ENCODE measurements at regions not wholly inside any gene's neighbourhood (a gene's known extent, or its start where the extent isn't known, plus 50 kb on each side); places are given as distances from the start of the nearest gene placed in this dataset.

- TF ChIP-seq GATA2 (IDR thresholded peaks at IDR 0.05; ENCODE audit: low read depth, low read length) (no peak), GATA3 (IDR thresholded peaks at IDR 0.05; ENCODE audit: low read depth, low read length) (no peak)
These were observed 442.2 kb downstream of the HDGFL1 start for GRCh38 chr6:23011615-23012014.

DNA sequence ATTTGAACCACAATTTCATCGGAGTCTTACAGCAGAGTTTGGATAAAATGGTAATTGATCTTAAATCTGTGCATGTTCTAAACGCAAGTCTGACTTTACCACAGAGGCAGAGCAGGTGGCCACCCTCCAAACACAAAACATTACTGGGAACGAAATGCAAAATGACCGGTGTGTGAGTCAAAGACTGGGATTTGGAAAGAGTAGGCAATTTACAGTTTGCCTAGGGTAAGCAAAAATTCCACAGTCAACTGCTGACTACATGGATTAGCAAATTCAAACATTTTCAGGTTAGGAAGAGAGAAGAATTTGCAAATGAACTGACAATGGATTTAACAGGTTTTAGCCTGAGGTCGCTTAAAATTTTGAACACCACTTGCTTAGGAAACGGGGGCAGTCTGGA lies 444.4 kb downstream of the HDGFL1 start:
- TF ChIP-seq GATA3 (IDR thresholded peaks at IDR 0.05; ENCODE audit: low read depth, low read length) (no peak), GATA2 (IDR thresholded peaks at IDR 0.05; ENCODE audit: low read depth, low read length) (no peak)

DNA sequence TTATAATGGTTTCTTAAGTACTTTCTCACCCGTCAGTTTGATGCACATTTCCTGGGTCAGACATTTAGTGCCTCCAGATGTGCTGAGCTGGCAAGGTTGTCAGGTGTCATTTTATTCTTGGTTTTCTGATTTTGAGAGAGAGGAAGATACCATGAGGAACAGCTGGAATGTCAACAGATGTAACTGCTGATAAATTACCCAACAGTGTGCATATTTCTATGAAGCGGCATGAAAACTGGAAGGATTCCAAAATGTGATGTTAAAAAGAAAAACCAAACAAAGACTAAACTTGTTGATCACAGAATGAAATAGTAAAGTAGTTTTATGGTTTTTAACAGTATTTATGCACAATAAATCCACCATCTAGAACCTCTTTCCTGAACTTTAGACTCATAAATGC lies 447.3 kb downstream of the HDGFL1 start:
- TF ChIP-seq GATA3 (IDR thresholded peaks at IDR 0.05; ENCODE audit: low read depth, low read length) (no peak), GATA2 (IDR thresholded peaks at IDR 0.05; ENCODE audit: low read depth, low read length) (no peak)

DNA sequence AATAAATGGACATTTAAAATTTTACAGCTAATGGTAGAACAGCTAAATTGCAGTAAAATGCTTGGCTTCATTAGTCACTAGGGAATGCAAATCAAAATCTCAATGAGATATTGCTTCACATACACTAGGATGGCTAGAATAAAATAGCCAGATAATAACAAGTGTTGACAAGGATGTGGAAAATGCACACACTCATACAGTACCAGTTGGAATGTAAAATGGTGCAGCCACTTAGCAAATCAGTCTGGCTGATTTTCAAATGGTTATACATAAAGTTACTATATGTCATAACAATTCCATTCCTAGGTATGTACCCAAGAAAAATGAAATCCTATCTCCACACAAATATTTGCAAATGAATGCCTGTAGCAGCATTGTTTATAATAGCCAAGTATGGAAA lies 452.1 kb downstream of the HDGFL1 start:
- TF ChIP-seq GATA2 (IDR thresholded peaks at IDR 0.05; ENCODE audit: low read depth, low read length), result no peak
- TF ChIP-seq GATA3 (IDR thresholded peaks at IDR 0.05; ENCODE audit: low read depth, low read length), result no peak

GRCh38 chr6:23027281-23027680 lies 457.9 kb downstream of the HDGFL1 start:
- TF ChIP-seq GATA2 (IDR thresholded peaks at IDR 0.05; ENCODE audit: low read depth, low read length) (no peak), GATA3 (IDR thresholded peaks at IDR 0.05; ENCODE audit: low read depth, low read length) (no peak)

DNA sequence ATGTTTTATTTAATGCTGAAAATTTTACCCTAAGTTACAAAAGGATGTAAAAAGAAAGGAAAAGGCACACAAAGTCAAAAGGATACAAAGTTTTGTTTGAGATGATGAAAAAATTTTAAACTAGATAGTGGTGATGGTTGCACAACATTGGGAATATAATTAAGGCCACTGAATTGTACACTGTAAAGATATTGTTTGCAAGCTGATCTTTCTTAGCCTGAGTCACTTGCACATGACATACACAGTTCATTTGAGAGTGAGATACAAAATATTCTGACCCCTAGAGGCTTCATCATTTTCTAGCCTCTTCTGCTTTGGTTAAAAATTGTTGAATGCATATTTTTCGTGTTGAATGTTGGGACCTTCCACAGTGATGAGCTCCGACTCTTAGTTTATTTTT lies 462.6 kb downstream of the HDGFL1 start:
- TF ChIP-seq GATA2 (IDR thresholded peaks at IDR 0.05; ENCODE audit: low read depth, low read length) (no peak), GATA3 (IDR thresholded peaks at IDR 0.05; ENCODE audit: low read depth, low read length) (no peak)

DNA sequence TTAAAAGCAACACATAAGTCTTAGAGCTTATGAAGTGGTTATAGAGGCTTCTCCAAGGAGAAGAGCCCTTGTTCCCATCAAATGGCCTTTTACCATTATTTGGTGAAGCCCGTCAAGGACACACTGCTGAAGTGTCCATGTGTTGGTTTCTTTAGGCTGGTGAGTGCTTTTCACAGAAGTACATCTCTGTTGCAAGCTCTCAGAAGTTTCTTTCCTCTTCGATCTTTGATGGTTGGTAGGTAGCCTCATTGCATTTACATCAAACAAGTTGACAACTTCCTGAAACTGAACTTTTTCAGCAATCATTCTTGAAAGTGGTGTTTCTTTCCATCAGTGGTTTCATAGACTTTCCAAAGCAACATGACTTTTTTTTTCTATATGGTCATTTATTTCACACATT lies 465.6 kb downstream of the HDGFL1 start:
- TF ChIP-seq GATA2 (IDR thresholded peaks at IDR 0.05; ENCODE audit: low read depth, low read length) (no peak), GATA3 (IDR thresholded peaks at IDR 0.05; ENCODE audit: low read depth, low read length) (no peak)

DNA sequence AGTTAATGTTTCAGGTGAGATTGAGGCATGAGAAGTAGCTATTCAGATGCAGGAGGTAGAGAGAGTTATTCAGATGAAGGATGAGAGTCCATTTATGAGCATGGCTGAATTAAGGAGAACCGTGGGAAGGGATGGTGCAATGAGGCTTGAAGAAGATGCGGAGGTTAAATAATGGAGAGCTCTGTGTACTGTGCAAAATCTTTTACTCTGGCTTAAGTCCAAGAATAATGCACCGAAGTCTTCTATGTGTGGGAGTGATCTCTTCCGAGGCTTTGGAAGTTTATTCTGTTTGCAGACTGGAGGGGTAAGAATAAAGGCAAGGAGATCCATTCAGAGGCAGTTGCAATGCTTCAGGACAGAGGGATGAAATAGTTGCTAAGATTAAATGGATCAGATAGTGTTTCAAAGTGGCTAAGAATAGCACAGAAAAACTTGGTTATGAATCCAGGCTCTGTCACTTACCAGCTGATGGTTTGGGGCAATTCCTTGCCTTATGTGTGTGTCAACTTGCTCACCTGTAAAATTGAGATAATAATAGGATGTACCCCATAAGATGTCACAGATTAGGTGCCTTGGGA lies 467.1 kb downstream of the HDGFL1 start:
- no peak for TF ChIP-seq GATA3 (IDR thresholded peaks at IDR 0.05; ENCODE audit: low read depth, low read length)
- no peak for TF ChIP-seq GATA2 (IDR thresholded peaks at IDR 0.05; ENCODE audit: low read depth, low read length)

GRCh38 chr6:23040899-23041298 lies 471.5 kb downstream of the HDGFL1 start:
- no peak for TF ChIP-seq GATA2 (IDR thresholded peaks at IDR 0.05; ENCODE audit: low read depth, low read length)
- no peak for TF ChIP-seq GATA3 (IDR thresholded peaks at IDR 0.05; ENCODE audit: low read depth, low read length)

GRCh38 chr6:23045280-23045679 lies 475.9 kb downstream of the HDGFL1 start:
- TF ChIP-seq GATA2 (IDR thresholded peaks at IDR 0.05; ENCODE audit: low read depth, low read length) (no peak), GATA3 (IDR thresholded peaks at IDR 0.05; ENCODE audit: low read depth, low read length) (no peak)

- no peak for TF ChIP-seq GATA2 (IDR thresholded peaks at IDR 0.05; ENCODE audit: low read depth, low read length)
- no peak for TF ChIP-seq GATA3 (IDR thresholded peaks at IDR 0.05; ENCODE audit: low read depth, low read length)
These were observed 486.2 kb downstream of the HDGFL1 start for GRCh38 chr6:23055523-23055922.

DNA sequence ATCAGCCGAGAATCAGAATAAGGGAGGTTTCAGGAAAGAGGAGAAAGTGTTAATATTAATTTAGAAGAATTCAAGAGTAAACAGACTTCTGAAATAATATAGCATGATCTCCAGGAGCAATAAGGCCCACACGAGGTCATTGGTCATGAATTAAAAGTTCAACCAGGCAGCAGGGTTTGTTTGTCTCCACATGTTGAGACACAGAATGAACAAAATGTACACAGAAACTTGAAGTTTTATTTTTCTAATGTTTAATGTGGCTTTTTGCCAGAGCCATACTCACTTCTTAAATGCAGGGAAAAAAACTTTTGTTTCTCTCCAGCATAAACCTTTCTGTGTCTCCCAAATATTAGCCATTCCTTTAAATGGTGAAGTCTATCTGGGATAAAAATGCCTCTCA lies 504.5 kb downstream of the HDGFL1 start:
- no peak for TF ChIP-seq GATA2 (IDR thresholded peaks at IDR 0.05; ENCODE audit: low read depth, low read length)
- no peak for TF ChIP-seq GATA3 (IDR thresholded peaks at IDR 0.05; ENCODE audit: low read depth, low read length)

DNA sequence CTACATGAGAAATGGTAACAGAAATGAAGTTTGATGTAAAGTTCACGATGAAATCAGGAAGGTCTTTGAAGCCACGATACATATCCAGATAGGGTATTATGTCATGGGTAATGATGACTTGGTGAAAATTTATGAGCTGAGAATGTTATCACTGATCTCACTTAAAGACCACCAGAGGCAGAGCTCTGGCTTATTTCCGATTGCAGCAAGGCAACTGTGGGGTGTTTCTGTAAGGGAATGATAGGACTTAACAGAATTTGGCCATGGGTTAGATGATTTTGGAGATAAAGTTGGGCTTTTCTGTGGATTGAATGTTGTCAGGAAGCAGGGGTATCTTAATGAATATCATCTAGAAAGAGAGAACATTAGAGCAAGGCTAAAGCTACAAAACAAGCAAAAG lies 508.4 kb downstream of the HDGFL1 start:
- TF ChIP-seq GATA3 (IDR thresholded peaks at IDR 0.05; ENCODE audit: low read depth, low read length) (peak; percentile 90), GATA2 (IDR thresholded peaks at IDR 0.05; ENCODE audit: low read depth, low read length) (peak; percentile 82)

DNA sequence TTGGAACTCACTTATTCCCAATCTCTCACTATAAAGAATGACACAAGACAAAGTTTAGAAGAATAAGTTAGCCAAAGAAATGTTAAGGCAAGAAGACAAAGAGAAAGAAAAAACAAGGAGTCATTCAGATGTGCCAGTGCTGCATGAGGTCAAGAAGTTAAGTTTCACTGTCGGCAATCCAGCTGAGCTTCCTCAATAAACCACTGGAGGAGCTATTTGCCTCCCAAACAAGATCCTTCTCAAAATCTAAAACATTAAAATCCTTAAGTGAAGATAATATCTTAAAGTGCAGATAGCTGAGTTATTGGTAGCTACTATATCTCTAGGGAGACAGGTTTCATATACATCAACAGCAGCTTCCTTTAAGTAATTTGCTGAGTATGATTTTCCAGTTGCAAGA lies 512.3 kb downstream of the HDGFL1 start:
- TF ChIP-seq GATA3 (IDR thresholded peaks at IDR 0.05; ENCODE audit: low read depth, low read length) (no peak), GATA2 (IDR thresholded peaks at IDR 0.05; ENCODE audit: low read depth, low read length) (no peak)

DNA sequence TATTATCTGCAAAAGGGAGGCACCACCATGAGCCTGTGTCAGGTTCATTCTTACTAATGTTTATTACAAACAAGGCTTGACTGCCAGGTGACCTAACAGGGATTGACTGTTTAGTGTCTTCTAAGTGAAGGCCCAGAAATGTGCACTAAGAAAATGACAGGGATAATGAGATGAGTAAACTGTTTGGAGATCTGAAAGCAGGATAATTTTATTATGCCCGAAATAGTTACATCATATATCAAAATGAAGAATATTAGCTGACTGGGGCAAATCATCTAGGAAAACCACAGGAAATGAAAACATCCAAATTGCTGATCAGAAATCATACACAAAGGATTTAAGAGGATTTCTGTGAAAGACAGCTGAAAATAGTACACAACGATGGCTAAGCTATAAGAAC lies 516.7 kb downstream of the HDGFL1 start:
- TF ChIP-seq GATA2 (IDR thresholded peaks at IDR 0.05; ENCODE audit: low read depth, low read length) (peak; percentile 47; the same call in 1 of the 2 replicates), GATA3 (IDR thresholded peaks at IDR 0.05; ENCODE audit: low read depth, low read length) (peak; percentile 50)

DNA sequence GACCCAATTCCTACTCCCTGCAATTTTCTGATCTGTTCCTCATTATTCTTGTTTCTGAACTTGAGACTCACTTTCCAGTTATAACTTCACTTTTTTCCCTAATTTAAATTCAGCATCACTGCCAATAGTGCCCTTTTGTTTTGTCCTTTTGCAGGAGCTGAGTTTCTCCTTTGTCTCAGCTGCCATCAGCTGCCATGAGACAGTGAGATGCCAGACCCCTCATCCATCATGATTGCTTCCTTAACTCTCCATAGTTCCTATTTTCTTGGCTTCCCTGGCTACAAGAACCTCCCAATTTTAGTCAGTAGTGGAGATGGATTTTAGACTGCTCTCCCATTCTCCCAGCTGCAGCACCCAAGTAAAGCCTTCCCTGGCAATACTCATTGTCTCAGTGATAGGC lies 518.1 kb downstream of the HDGFL1 start:
- TF ChIP-seq GATA3 (IDR thresholded peaks at IDR 0.05; ENCODE audit: low read depth, low read length), result no peak
- TF ChIP-seq GATA2 (IDR thresholded peaks at IDR 0.05; ENCODE audit: low read depth, low read length), result no peak
